ENCODE measurements at regions not wholly inside any gene's neighbourhood (a gene's known extent, or its start where the extent isn't known, plus 50 kb on each side); places are given as distances from the start of the nearest gene placed in this dataset.

DNA sequence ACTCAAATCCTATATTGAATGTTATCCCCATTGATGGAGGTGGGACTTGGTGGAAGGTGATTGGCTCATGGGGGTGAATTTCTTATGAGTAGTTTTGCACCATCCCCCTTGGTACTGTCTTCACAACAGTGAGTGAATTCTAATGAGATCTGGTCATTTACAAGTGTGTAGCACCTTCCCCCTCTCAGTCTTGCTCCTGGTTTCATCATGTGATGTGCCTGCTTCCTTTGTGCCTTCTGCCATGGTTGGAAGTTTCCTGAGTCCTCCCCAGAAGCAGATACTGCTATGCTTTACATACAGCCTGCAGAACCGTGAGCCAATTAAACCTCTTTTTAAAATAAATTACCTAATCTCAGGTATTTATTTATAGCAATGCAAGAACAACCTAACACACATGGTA is 302.4 kb upstream of the KITLG start:
- POLR2A ChIA-PET = no interaction called here
- CTCF ChIA-PET = no interaction called here
- DNase-seq = no peak
- no peak overlapping the region for H3K27ac ChIP-seq (ENCODE audit: insufficient read depth in 1 of 2, low read depth in 1 of 2, low read length in 2 of 2, poor library complexity in 1 of 2, severe bottlenecking in 2 of 2)
- H3K4me3 ChIP-seq (ENCODE audit: control insufficient read depth in 1 of 7, extremely low read depth in 1 of 7, insufficient read depth in 4 of 7, low read depth in 2 of 7, low read length in 6 of 7) = no peak overlapping the region
- no peaks in the 10 kb centered on the region for H3K27me3 ChIP-seq (replicated peaks in 2 of 5; ENCODE audit: control insufficient read depth in 4 of 5, insufficient read depth in 5 of 5, low read length in 4 of 5)
- no peaks in the 10 kb centered on the region for H3K9me3 ChIP-seq (ENCODE audit: control extremely low read depth in 1 of 5, control insufficient read depth in 4 of 5, insufficient read depth in 2 of 5, low read depth in 1 of 5, low read length in 4 of 5)
- H3K4me1 ChIP-seq (ENCODE audit: control extremely low read depth in 1 of 4, control insufficient read depth in 4 of 4, insufficient read depth in 4 of 4, low read length in 3 of 4) = no peaks in the 10 kb centered on the region
- WGBS (ENCODE audit: insufficient coverage) = no CpG with 5 or more reads among the region's 1 CpG
- H3K36me3 ChIP-seq (ENCODE audit: control insufficient read depth in 4 of 4, insufficient read depth in 4 of 4, low read length in 3 of 4) = no peaks in the 10 kb centered on the region

DNA sequence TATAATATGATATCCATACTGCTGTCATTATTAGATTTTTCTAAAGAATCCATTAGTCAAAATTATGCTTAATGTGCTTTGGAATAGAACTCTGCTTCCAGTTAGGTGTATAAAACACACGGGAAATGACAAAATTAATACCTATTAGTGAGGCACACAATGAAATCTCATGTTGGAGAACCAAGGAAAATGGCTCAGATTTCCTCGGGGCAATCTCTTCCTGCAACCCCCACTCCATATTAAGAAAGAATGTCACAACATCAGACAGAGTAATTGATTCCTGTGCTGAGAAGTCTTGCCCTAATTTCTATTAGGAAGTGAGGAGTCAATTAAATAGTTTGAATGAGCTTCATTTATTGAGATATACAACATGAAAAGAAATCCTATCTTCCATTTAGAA is 299.8 kb upstream of the KITLG start:
- Histone ChIP-seq H3K27ac (ENCODE audit: insufficient read depth in 1 of 2, low read depth in 1 of 2, low read length in 2 of 2, poor library complexity in 1 of 2, severe bottlenecking in 2 of 2) (no peak overlapping the region), H3K4me1 (ENCODE audit: control extremely low read depth in 1 of 4, control insufficient read depth in 4 of 4, insufficient read depth in 4 of 4, low read length in 3 of 4) (no peaks in the 10 kb centered on the region), H3K27me3 (replicated peaks in 2 of 5; ENCODE audit: control insufficient read depth in 4 of 5, insufficient read depth in 5 of 5, low read length in 4 of 5) (no peaks in the 10 kb centered on the region), H3K4me3 (ENCODE audit: control insufficient read depth in 1 of 7, extremely low read depth in 1 of 7, insufficient read depth in 4 of 7, low read depth in 2 of 7, low read length in 6 of 7) (no peak overlapping the region), H3K9me3 (ENCODE audit: control extremely low read depth in 1 of 5, control insufficient read depth in 4 of 5, insufficient read depth in 2 of 5, low read depth in 1 of 5, low read length in 4 of 5) (no peaks in the 10 kb centered on the region), H3K36me3 (ENCODE audit: control insufficient read depth in 4 of 4, insufficient read depth in 4 of 4, low read length in 3 of 4) (no peaks in the 10 kb centered on the region)
- ChIA-PET POLR2A (no interaction called here), CTCF (no interaction called here)
- no peak for DNase-seq
- WGBS (ENCODE audit: insufficient coverage) = no CpG with 5 or more reads among the region's 2 CpGs

- Histone ChIP-seq H3K27me3 (replicated peaks in 2 of 5; ENCODE audit: control insufficient read depth in 4 of 5, insufficient read depth in 5 of 5, low read length in 4 of 5) (no peaks in the 10 kb centered on the region), H3K4me3 (ENCODE audit: control insufficient read depth in 1 of 7, extremely low read depth in 1 of 7, insufficient read depth in 4 of 7, low read depth in 2 of 7, low read length in 6 of 7) (no peak overlapping the region), H3K9me3 (ENCODE audit: control extremely low read depth in 1 of 5, control insufficient read depth in 4 of 5, insufficient read depth in 2 of 5, low read depth in 1 of 5, low read length in 4 of 5) (no peaks in the 10 kb centered on the region), H3K27ac (ENCODE audit: insufficient read depth in 1 of 2, low read depth in 1 of 2, low read length in 2 of 2, poor library complexity in 1 of 2, severe bottlenecking in 2 of 2) (no peak overlapping the region), H3K4me1 (ENCODE audit: control extremely low read depth in 1 of 4, control insufficient read depth in 4 of 4, insufficient read depth in 4 of 4, low read length in 3 of 4) (no peaks in the 10 kb centered on the region), H3K36me3 (ENCODE audit: control insufficient read depth in 4 of 4, insufficient read depth in 4 of 4, low read length in 3 of 4) (no peaks in the 10 kb centered on the region)
- DNase-seq = no peak
- POLR2A ChIA-PET = interaction anchor here (0.6 kb wide), 1 partner anchor 45 kb away, joined by 3 read pairs; no protein-coding TSS in a partner anchor
- CTCF ChIA-PET = interaction anchor here (1.3 kb wide), 1 partner anchor 18 kb away, joined by 5 read pairs; no protein-coding TSS in a partner anchor
- no CpG with 5 or more reads among the region's 2 CpGs for WGBS (ENCODE audit: insufficient coverage)
These were observed 298.0 kb upstream of the KITLG start for GRCh38 chr12:88878295-88878694.

DNA sequence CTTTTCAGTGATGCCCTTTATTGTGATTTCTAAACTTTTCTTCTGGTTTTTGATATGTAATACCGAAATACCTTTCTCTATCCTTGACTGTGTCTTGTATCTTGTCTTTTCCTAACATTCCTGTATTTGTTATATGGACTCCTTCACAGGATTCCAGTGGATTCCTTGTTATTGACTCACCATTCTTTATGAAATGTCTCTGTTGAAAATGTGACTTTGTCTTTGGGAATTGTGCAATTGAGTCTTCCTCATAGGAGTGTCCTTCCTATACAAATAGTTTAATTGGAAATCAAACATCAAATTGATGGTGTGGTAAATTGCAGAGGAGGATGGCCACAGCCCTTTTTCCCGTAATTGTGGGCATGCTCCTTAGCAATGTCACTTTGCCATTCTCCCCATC is 296.6 kb upstream of the KITLG start:
- POLR2A ChIA-PET = no interaction called here
- H3K4me3 ChIP-seq (ENCODE audit: control insufficient read depth in 1 of 7, extremely low read depth in 1 of 7, insufficient read depth in 4 of 7, low read depth in 2 of 7, low read length in 6 of 7) = no peak overlapping the region
- CTCF ChIA-PET = interaction anchor here (1.3 kb wide), 1 partner anchor 19 kb away, joined by 5 read pairs; no protein-coding TSS in a partner anchor
- DNase-seq = no peak
- WGBS (ENCODE audit: insufficient coverage) = no CpG with 5 or more reads among the region's 2 CpGs
- H3K27me3 ChIP-seq (replicated peaks in 2 of 5; ENCODE audit: control insufficient read depth in 4 of 5, insufficient read depth in 5 of 5, low read length in 4 of 5) = peaks cover 0 to 2% (median 0%) of the 10 kb centered on the region in 5 experiments
- no peaks in the 10 kb centered on the region for H3K9me3 ChIP-seq (ENCODE audit: control extremely low read depth in 1 of 5, control insufficient read depth in 4 of 5, insufficient read depth in 2 of 5, low read depth in 1 of 5, low read length in 4 of 5)
- H3K36me3 ChIP-seq (ENCODE audit: control insufficient read depth in 4 of 4, insufficient read depth in 4 of 4, low read length in 3 of 4) = no peaks in the 10 kb centered on the region
- H3K4me1 ChIP-seq (ENCODE audit: control extremely low read depth in 1 of 4, control insufficient read depth in 4 of 4, insufficient read depth in 4 of 4, low read length in 3 of 4) = no peaks in the 10 kb centered on the region
- H3K27ac ChIP-seq (ENCODE audit: insufficient read depth in 1 of 2, low read depth in 1 of 2, low read length in 2 of 2, poor library complexity in 1 of 2, severe bottlenecking in 2 of 2) = no peak overlapping the region

DNA sequence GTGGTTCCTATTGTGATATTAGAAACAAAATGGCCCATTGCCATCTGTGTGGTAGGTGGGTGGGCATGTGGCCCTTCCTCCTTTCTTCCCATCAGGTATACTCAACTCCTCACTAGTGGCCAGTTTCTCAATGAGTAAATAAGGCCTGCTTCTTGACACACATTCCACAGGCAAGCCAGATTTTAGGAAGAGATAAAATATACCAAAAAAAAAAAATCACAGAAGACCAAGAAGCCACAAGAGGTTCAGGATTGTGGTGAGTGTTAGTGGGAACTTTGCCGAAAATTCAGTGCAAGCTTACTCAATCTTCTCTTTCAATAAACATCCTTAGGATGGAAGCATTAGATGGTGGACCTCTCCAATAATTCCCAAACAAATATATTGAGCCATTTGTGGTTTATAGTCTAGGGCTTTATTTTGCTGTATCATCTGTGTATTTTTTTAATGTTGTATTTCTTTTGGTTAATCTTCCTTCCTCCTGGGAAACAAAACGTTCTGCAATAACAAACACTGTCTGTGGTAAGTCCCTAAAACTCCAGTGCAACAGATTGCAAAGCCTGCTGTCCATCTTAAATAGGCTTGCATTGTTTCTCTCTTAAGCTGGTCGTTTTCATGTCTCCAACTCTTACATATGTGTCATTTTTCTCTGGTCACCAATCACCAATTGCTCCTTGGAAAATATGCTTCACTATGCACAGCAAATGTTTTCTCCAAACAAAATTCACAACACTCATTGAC is 289.9 kb upstream of the KITLG start:
- POLR2A ChIA-PET = no interaction called here
- 23% methylated on average over 2 of the region's 3 CpGs for WGBS (ENCODE audit: insufficient coverage)
- CTCF ChIA-PET = no interaction called here
- no peak for DNase-seq
- Histone ChIP-seq H3K4me3 (ENCODE audit: control insufficient read depth in 1 of 7, extremely low read depth in 1 of 7, insufficient read depth in 4 of 7, low read depth in 2 of 7, low read length in 6 of 7) (no peak overlapping the region), H3K9me3 (ENCODE audit: control extremely low read depth in 1 of 5, control insufficient read depth in 4 of 5, insufficient read depth in 2 of 5, low read depth in 1 of 5, low read length in 4 of 5) (no peaks in the 10 kb centered on the region), H3K27me3 (replicated peaks in 2 of 5; ENCODE audit: control insufficient read depth in 4 of 5, insufficient read depth in 5 of 5, low read length in 4 of 5) (peaks cover 0 to 2% (median 0%) of the 10 kb centered on the region in 5 experiments), H3K4me1 (ENCODE audit: control extremely low read depth in 1 of 4, control insufficient read depth in 4 of 4, insufficient read depth in 4 of 4, low read length in 3 of 4) (no peaks in the 10 kb centered on the region), H3K36me3 (ENCODE audit: control insufficient read depth in 4 of 4, insufficient read depth in 4 of 4, low read length in 3 of 4) (no peaks in the 10 kb centered on the region), H3K27ac (ENCODE audit: insufficient read depth in 1 of 2, low read depth in 1 of 2, low read length in 2 of 2, poor library complexity in 1 of 2, severe bottlenecking in 2 of 2) (no peak overlapping the region)

GRCh38 chr12:88868050-88868449 is 287.8 kb upstream of the KITLG start:
- H3K9me3 ChIP-seq (ENCODE audit: control extremely low read depth in 1 of 5, control insufficient read depth in 4 of 5, insufficient read depth in 2 of 5, low read depth in 1 of 5, low read length in 4 of 5) = no peaks in the 10 kb centered on the region
- peaks cover 0 to 2% (median 0%) of the 10 kb centered on the region in 5 experiments for H3K27me3 ChIP-seq (replicated peaks in 2 of 5; ENCODE audit: control insufficient read depth in 4 of 5, insufficient read depth in 5 of 5, low read length in 4 of 5)
- no peak overlapping the region for H3K27ac ChIP-seq (ENCODE audit: insufficient read depth in 1 of 2, low read depth in 1 of 2, low read length in 2 of 2, poor library complexity in 1 of 2, severe bottlenecking in 2 of 2)
- CTCF ChIA-PET = no interaction called here
- POLR2A ChIA-PET = no interaction called here
- no peak overlapping the region for H3K4me3 ChIP-seq (ENCODE audit: control insufficient read depth in 1 of 7, extremely low read depth in 1 of 7, insufficient read depth in 4 of 7, low read depth in 2 of 7, low read length in 6 of 7)
- H3K36me3 ChIP-seq (ENCODE audit: control insufficient read depth in 4 of 4, insufficient read depth in 4 of 4, low read length in 3 of 4) = no peaks in the 10 kb centered on the region
- no peak for DNase-seq
- H3K4me1 ChIP-seq (ENCODE audit: control extremely low read depth in 1 of 4, control insufficient read depth in 4 of 4, insufficient read depth in 4 of 4, low read length in 3 of 4) = no peaks in the 10 kb centered on the region

GRCh38 chr12:88867510-88867909 is 287.2 kb upstream of the KITLG start:
- Histone ChIP-seq H3K27ac (ENCODE audit: insufficient read depth in 1 of 2, low read depth in 1 of 2, low read length in 2 of 2, poor library complexity in 1 of 2, severe bottlenecking in 2 of 2) (no peak overlapping the region), H3K9me3 (ENCODE audit: control extremely low read depth in 1 of 5, control insufficient read depth in 4 of 5, insufficient read depth in 2 of 5, low read depth in 1 of 5, low read length in 4 of 5) (no peaks in the 10 kb centered on the region), H3K36me3 (ENCODE audit: control insufficient read depth in 4 of 4, insufficient read depth in 4 of 4, low read length in 3 of 4) (no peaks in the 10 kb centered on the region), H3K4me3 (ENCODE audit: control insufficient read depth in 1 of 7, extremely low read depth in 1 of 7, insufficient read depth in 4 of 7, low read depth in 2 of 7, low read length in 6 of 7) (no peak overlapping the region), H3K4me1 (ENCODE audit: control extremely low read depth in 1 of 4, control insufficient read depth in 4 of 4, insufficient read depth in 4 of 4, low read length in 3 of 4) (no peaks in the 10 kb centered on the region), H3K27me3 (replicated peaks in 2 of 5; ENCODE audit: control insufficient read depth in 4 of 5, insufficient read depth in 5 of 5, low read length in 4 of 5) (no peaks in the 10 kb centered on the region)
- no peak for DNase-seq
- ChIA-PET POLR2A (no interaction called here), CTCF (no interaction called here)
- no CpG with 5 or more reads among the region's 2 CpGs for WGBS (ENCODE audit: insufficient coverage)
